ENCODE measurements at regions not wholly inside any gene's neighbourhood (a gene's known extent, or its start where the extent isn't known, plus 50 kb on each side); places are given as distances from the start of the nearest gene placed in this dataset.

DNA sequence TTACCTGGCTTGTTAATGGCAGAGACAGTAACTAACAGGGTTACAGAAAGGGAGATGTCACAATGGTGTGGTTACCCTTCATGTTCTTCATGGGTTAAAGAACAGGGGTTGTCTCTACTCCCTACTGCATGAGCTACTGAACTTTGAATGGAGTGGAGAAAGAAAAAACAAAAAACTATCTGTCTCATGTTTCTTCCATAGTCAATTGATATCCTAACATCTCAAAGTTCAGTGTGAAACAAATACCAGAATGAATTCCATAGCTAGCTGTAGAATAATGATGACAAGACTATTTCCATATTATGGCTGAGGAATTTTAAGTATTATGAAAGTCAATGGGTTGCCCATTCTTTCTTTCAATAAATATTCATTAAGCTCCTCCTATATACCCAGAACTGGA lies 161.3 kb upstream of the LPP start (continued):
- no peak for TF ChIP-seq NFATC4 (CRISPR knock-in tag; IDR thresholded peaks at IDR 0.05)
- TF ChIP-seq TEAD4 (CRISPR knock-in tag; IDR thresholded peaks at IDR 0.05), result no peak
- TF ChIP-seq SP1 (CRISPR knock-in tag; conservative IDR thresholded peaks at IDR 0.05), result no peak
- TF ChIP-seq NFE2L1 (CRISPR knock-in tag; IDR thresholded peaks at IDR 0.05), result no peak
- no peak for TF ChIP-seq TP53 (CRISPR knock-in tag; IDR thresholded peaks at IDR 0.05)
- TF ChIP-seq, protein P1, sequence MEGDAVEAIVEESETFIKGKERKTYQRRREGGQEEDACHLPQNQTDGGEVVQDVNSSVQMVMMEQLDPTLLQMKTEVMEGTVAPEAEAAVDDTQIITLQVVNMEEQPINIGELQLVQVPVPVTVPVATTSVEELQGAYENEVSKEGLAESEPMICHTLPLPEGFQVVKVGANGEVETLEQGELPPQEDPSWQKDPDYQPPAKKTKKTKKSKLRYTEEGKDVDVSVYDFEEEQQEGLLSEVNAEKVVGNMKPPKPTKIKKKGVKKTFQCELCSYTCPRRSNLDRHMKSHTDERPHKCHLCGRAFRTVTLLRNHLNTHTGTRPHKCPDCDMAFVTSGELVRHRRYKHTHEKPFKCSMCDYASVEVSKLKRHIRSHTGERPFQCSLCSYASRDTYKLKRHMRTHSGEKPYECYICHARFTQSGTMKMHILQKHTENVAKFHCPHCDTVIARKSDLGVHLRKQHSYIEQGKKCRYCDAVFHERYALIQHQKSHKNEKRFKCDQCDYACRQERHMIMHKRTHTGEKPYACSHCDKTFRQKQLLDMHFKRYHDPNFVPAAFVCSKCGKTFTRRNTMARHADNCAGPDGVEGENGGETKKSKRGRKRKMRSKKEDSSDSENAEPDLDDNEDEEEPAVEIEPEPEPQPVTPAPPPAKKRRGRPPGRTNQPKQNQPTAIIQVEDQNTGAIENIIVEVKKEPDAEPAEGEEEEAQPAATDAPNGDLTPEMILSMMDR (IDR thresholded peaks at IDR 0.05), result no peak
- TF ChIP-seq RELA (CRISPR knock-in tag; IDR thresholded peaks at IDR 0.05; ENCODE audit: borderline replicate concordance), result no peak

DNA sequence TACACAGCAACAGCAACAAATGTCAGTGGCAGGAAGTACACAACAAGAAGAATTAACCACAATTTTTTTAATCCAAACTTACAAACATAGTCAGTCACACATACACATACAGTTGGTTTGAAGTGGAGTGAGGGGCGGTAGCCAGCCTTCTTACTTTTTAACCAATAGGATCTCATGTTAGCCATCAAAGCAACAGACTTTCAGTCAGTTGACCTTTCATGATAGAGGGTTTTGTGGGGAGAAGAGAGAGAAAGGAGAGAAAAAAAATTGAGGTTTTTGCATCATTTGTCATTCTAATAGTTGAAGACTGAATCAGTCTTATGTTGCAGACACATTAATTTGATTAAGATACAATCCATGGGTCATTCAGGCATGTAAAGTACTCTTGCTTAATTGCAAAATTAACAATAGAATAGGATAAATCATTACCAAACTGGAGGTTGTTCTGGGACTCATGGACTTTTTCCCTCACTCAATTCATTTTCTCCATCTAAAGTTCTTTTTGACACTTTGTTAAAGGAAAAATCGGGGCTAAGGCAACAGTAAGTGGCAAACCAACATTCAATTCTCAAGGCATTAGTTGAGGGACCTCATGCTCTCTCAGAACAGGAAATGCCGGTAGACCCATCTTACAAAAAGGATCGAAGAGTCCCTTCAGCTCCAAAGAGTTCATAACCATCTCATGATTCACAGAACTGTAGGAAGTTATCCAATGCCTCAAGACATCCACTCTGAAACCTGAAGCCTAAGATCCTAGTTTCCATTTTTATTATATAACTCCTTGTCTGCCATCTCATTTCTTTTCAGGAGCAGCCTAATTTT lies 159.5 kb upstream of the LPP start:
- no peak for TF ChIP-seq ZNF232 (CRISPR knock-in tag; IDR thresholded peaks at IDR 0.05)
- no peak for TF ChIP-seq ZNF138 (CRISPR knock-in tag; conservative IDR thresholded peaks at IDR 0.05)
- no peak for TF ChIP-seq ZNF121 (CRISPR knock-in tag; IDR thresholded peaks at IDR 0.05)
- no peak for TF ChIP-seq NFYB (CRISPR knock-in tag; conservative IDR thresholded peaks at IDR 0.05; ENCODE audit: low read depth)
- TF ChIP-seq ZNF219 (CRISPR knock-in tag; IDR thresholded peaks at IDR 0.05; ENCODE audit: borderline replicate concordance), result no peak
- no peak for TF ChIP-seq KAT7 (CRISPR knock-in tag; IDR thresholded peaks at IDR 0.05; ENCODE audit: borderline replicate concordance)
- TF ChIP-seq, protein P2, sequence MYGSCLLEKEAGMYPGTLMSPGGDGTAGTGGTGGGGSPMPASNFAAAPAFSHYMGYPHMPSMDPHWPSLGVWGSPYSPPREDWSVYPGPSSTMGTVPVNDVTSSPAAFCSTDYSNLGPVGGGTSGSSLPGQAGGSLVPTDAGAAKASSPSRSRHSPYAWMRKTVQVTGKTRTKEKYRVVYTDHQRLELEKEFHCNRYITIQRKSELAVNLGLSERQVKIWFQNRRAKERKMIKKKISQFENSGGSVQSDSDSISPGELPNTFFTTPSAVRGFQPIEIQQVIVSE (CRISPR knock-in tag; IDR thresholded peaks at IDR 0.05; ENCODE audit: borderline replicate concordance), result no peak
- TF ChIP-seq, protein P3, sequence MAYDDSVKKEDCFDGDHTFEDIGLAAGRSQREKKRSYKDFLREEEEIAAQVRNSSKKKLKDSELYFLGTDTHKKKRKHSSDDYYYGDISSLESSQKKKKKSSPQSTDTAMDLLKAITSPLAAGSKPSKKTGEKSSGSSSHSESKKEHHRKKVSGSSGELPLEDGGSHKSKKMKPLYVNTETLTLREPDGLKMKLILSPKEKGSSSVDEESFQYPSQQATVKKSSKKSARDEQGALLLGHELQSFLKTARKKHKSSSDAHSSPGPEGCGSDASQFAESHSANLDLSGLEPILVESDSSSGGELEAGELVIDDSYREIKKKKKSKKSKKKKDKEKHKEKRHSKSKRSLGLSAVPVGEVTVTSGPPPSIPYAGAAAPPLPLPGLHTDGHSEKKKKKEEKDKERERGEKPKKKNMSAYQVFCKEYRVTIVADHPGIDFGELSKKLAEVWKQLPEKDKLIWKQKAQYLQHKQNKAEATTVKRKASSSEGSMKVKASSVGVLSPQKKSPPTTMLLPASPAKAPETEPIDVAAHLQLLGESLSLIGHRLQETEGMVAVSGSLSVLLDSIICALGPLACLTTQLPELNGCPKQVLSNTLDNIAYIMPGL (CRISPR knock-in tag; IDR thresholded peaks at IDR 0.05), result no peak
- TF ChIP-seq TCF7 (CRISPR knock-in tag; IDR thresholded peaks at IDR 0.05; ENCODE audit: low read depth), result no peak
- TF ChIP-seq MYBL2 (CRISPR knock-in tag; IDR thresholded peaks at IDR 0.05), result no peak
- no peak for TF ChIP-seq FOXJ3 (CRISPR knock-in tag; IDR thresholded peaks at IDR 0.05; ENCODE audit: borderline replicate concordance)
- no peak for TF ChIP-seq ZNF671 (CRISPR knock-in tag; IDR thresholded peaks at IDR 0.05)
- TF ChIP-seq, protein P4, sequence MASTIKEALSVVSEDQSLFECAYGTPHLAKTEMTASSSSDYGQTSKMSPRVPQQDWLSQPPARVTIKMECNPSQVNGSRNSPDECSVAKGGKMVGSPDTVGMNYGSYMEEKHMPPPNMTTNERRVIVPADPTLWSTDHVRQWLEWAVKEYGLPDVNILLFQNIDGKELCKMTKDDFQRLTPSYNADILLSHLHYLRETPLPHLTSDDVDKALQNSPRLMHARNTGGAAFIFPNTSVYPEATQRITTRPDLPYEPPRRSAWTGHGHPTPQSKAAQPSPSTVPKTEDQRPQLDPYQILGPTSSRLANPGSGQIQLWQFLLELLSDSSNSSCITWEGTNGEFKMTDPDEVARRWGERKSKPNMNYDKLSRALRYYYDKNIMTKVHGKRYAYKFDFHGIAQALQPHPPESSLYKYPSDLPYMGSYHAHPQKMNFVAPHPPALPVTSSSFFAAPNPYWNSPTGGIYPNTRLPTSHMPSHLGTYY (CRISPR knock-in tag; IDR thresholded peaks at IDR 0.05), result no peak
- no peak for TF ChIP-seq TEAD4 (CRISPR knock-in tag; IDR thresholded peaks at IDR 0.05)
- TF ChIP-seq, protein P5, sequence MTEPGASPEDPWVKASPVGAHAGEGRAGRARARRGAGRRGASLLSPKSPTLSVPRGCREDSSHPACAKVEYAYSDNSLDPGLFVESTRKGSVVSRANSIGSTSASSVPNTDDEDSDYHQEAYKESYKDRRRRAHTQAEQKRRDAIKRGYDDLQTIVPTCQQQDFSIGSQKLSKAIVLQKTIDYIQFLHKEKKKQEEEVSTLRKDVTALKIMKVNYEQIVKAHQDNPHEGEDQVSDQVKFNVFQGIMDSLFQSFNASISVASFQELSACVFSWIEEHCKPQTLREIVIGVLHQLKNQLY (CRISPR knock-in tag; IDR thresholded peaks at IDR 0.05), result no peak
- peaks cover 55% of the 10 kb centered on the region for H3K4me1 Mint-ChIP-seq
- peaks cover 3% of the 10 kb centered on the region; the same call in 1 of the 2 replicates for H3K36me3 Mint-ChIP-seq
- H3K9me3 Mint-ChIP-seq, result peaks cover 15% of the 10 kb centered on the region
- H3K27ac Mint-ChIP-seq, result no peak overlapping the region
- ATAC-seq (no peak), DNase-seq (ENCODE audit: low spot score) (no peak)
- H3K27me3 Mint-ChIP-seq (ENCODE audit: low read depth), result peaks cover 9% of the 10 kb centered on the region; the same call in 1 of the 2 replicates
- POLR2A ChIA-PET, result no interaction called here
- H3K4me3 Mint-ChIP-seq, result no peak overlapping the region
- CTCF ChIA-PET, result no interaction called here

All from WTC11 (cell line).